HCT116 (cell line): ENCODE measurements at regions not wholly inside any gene's neighbourhood (a gene's known extent, or its start where the extent isn't known, plus 50 kb on each side); places are given as distances from the start of the nearest gene placed in this dataset.

Experiments used
- ATAC-seq: fragments of 200-7000 bp; cut with Tn5 transposase; 2 replicates; pipeline ENCODE4 v1.9.1; 2020; ENCODE audit warnings: mild to moderate bottlenecking, moderate library complexity
- BruUV-seq: library from RNA; stranded (reverse); fragments of 400-500 nt; replicated peaks from 2 replicates; lab custom pipeline; 2021; lab: Mats Ljungman, UMichigan
- CTCF ChIA-PET: fragments of 300-600 bp; sonication (Branson Sonifier 250); formaldehyde crosslinking; loops from one replicate; lab custom pipeline; 2021; ENCODE audit warnings: antibody characterized with exemption; lab: Charles Lee
- POLR2A ChIA-PET: fragments of 300-600, 350-600 bp; sonication (Branson Sonifier 250); formaldehyde crosslinking; loops from one replicate; lab custom pipeline; 2021; ENCODE audit warnings: antibody characterized with exemption; lab: Charles Lee
- RAD21 ChIA-PET, 2 experiments: fragments of 300-600 bp; sonication (Branson Sonifier 250); formaldehyde crosslinking; loops; one replicate each; lab custom pipeline; 2023; ENCODE audit warnings: low total read pairs in 2 of 2; ENCODE audit not compliant: uncharacterized antibody in 2 of 2, unreplicated experiment in 2 of 2, low non-redundant PET in 1 of 2; lab: Charles Lee
- DNase-seq: peaks from one replicate; pipeline ENCODE4 v3.0.0-alpha.2; 2010; ENCODE audit warnings: low read depth, low spot score
- H2AFZ ChIP-seq: fragments of 200-600 bp; shearing (Covaris generic), sonication (generic); 2 replicates; pipeline ENCODE4 v1.6.1; 2017; ENCODE audit warnings: low read depth, mixed run types, mixed read lengths, antibody characterized with exemption, low read length; ENCODE audit not compliant: poor library complexity, severe bottlenecking
- H3K27ac ChIP-seq: 2 replicates; pipeline ENCODE4 v1.5.1; 2012; ENCODE audit warnings: low read depth, low read length
- H3K27me3 ChIP-seq: fragments of 200-600 bp; sonication (generic); 2 replicates; pipeline ENCODE4 v1.6.1; 2016; ENCODE audit warnings: mixed run types, low read length, mixed read lengths; ENCODE audit not compliant: insufficient read depth
- H3K36me3 ChIP-seq, 2 experiments: fragments of 200-500 bp in 1 of 2; fragments of 200-600 bp in 1 of 2; sonication (Bioruptor generic) in 1 of 2; sonication (generic) in 1 of 2; 2 replicates each; pipeline versions ENCODE4 v1.5.1 to v1.6.1; 2014 to 2016; ENCODE audit warnings: low read length in 2 of 2, inconsistent platforms in 1 of 2, mixed read lengths in 1 of 2, mixed run types in 1 of 2; ENCODE audit not compliant: insufficient read depth in 2 of 2, control insufficient read depth in 1 of 2
- H3K4me1 ChIP-seq, 2 experiments: fragments of 200-600 bp in 1 of 2; sonication (generic) in 1 of 2; 2 replicates each; pipeline versions ENCODE4 v1.5.1 to v1.6.1; 2012 to 2017; ENCODE audit warnings: low read length in 2 of 2, inconsistent platforms in 1 of 2, mild to moderate bottlenecking in 1 of 2, mixed read lengths in 1 of 2, mixed run types in 1 of 2, moderate library complexity in 1 of 2; ENCODE audit not compliant: insufficient read depth in 2 of 2, control insufficient read depth in 1 of 2
- H3K4me2 ChIP-seq: fragments of 200-600 bp; sonication (generic); 2 replicates; pipeline ENCODE4 v1.6.1; 2017; ENCODE audit warnings: mixed run types, low read length, mixed read lengths
- H3K4me3 ChIP-seq, 2 experiments: fragments of 200-600 bp in 1 of 2; sonication (generic) in 1 of 2; replicated peaks in 1 of 2; 2 replicates each; pipeline ENCODE4 v1.5.1; 2011 to 2016; ENCODE audit warnings: low read length in 2 of 2, control low read depth in 1 of 2, low read depth in 1 of 2, mild to moderate bottlenecking in 1 of 2, mixed read lengths in 1 of 2, mixed run types in 1 of 2
- H3K79me2 ChIP-seq: fragments of 200-600 bp; sonication (generic); 2 replicates; pipeline ENCODE4 v1.6.1; 2017; ENCODE audit warnings: mild to moderate bottlenecking, mixed run types, low read length, moderate library complexity, mixed read lengths; ENCODE audit not compliant: insufficient read depth
- H3K9ac ChIP-seq: fragments of 200-600 bp; sonication (generic); 2 replicates; pipeline ENCODE4 v1.6.1; 2016; ENCODE audit warnings: low read length, mixed read lengths
- H3K9me2 ChIP-seq: fragments of 200-600 bp; sonication (generic), shearing (Covaris generic); 2 replicates; pipeline ENCODE4 v1.6.1; 2017; ENCODE audit warnings: mixed run types, mild to moderate bottlenecking, moderate library complexity; ENCODE audit not compliant: insufficient read depth
- H3K9me3 ChIP-seq, 2 experiments: fragments of 200-500 bp in 1 of 2; fragments of 200-600 bp in 1 of 2; sonication (Bioruptor generic) in 1 of 2; sonication (generic) in 1 of 2; 2 replicates each; pipeline ENCODE4 v1.6.1; 2014 to 2017; ENCODE audit warnings: low read length in 2 of 2, mixed read lengths in 2 of 2, inconsistent platforms in 1 of 2, low read depth in 1 of 2, mild to moderate bottlenecking in 1 of 2, mixed run types in 1 of 2, moderate library complexity in 1 of 2; ENCODE audit not compliant: control insufficient read depth in 1 of 2, insufficient read depth in 1 of 2
- H4K20me1 ChIP-seq: fragments of 200-600 bp; sonication (generic), shearing (Covaris generic); 2 replicates; pipeline ENCODE4 v1.6.1; 2017; ENCODE audit warnings: mixed run types, mild to moderate bottlenecking, moderate library complexity; ENCODE audit not compliant: insufficient read depth
- EGR1 ChIP-seq: IDR thresholded peaks from 2 replicates; pipeline ENCODE4 v1.6.1; 2012; ENCODE audit warnings: low read depth
- POLR2A ChIP-seq: IDR thresholded peaks from 2 replicates; pipeline ENCODE4 v1.7.0; 2011; ENCODE audit warnings: borderline replicate concordance; ENCODE audit not compliant: insufficient read depth, insufficient read length; ENCODE audit errors: extremely low read depth
- RAD21 ChIP-seq: IDR thresholded peaks from 2 replicates; pipeline ENCODE4 v1.6.1; 2012; ENCODE audit warnings: low read depth, mild to moderate bottlenecking
- YY1 ChIP-seq: IDR thresholded peaks from 2 replicates; pipeline ENCODE4 v1.6.1; 2011; ENCODE audit warnings: low read length, low read depth, moderate library complexity, mild to moderate bottlenecking; ENCODE audit not compliant: insufficient replicate concordance; ENCODE audit errors: extremely low read depth
- ZFX ChIP-seq: fragments of 450-650 bp; IDR thresholded peaks from 2 replicates; pipeline ENCODE4 v1.6.1; 2017
- intact Hi-C: fragments of 100-400 bp; cut with micrococcal nuclease; formaldehyde crosslinking; loops from 2 replicates; pipeline ENCODE4 v1.10.0; 2022
- TF ChIP-seq, protein P1 (sequence below), 3 experiments: fragments of 200-600 bp in 1 of 3; sonication (generic) in 1 of 3; IDR thresholded peaks in 2 of 3; conservative IDR thresholded peaks in 1 of 3; 2 replicates each; pipeline ENCODE4 v1.5.1; 2012 to 2017; ENCODE audit warnings: low read depth in 2 of 3, low read length in 2 of 3, antibody characterized with exemption in 1 of 3, borderline replicate concordance in 1 of 3, control low read depth in 1 of 3, mild to moderate bottlenecking in 1 of 3, mixed read lengths in 1 of 3, mixed run types in 1 of 3, moderate library complexity in 1 of 3; ENCODE audit not compliant: insufficient read depth in 1 of 3

DNA sequence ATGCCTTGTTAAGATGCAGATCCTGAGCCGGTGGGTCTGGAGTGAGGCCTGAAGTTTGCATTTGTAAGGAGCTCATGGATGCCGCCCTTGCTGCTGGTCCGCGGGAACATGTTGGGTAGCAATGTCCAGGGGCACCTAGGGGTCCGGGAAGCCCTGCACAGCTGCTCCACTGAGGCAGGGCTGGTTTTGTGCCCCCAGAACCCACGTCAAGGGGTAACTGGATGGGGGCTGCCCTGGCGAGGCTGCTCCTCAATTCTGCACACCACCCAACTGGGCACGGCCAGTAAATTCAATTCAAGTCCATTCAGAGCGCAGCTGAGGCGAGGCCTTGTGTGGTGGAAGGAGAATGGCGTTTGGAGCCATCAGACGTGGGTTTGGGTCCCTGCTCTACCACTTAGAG lies 246.3 kb upstream of the PITRM1 start (continued):
- TF ChIP-seq POLR2A (no peak), RAD21 (no peak)

DNA sequence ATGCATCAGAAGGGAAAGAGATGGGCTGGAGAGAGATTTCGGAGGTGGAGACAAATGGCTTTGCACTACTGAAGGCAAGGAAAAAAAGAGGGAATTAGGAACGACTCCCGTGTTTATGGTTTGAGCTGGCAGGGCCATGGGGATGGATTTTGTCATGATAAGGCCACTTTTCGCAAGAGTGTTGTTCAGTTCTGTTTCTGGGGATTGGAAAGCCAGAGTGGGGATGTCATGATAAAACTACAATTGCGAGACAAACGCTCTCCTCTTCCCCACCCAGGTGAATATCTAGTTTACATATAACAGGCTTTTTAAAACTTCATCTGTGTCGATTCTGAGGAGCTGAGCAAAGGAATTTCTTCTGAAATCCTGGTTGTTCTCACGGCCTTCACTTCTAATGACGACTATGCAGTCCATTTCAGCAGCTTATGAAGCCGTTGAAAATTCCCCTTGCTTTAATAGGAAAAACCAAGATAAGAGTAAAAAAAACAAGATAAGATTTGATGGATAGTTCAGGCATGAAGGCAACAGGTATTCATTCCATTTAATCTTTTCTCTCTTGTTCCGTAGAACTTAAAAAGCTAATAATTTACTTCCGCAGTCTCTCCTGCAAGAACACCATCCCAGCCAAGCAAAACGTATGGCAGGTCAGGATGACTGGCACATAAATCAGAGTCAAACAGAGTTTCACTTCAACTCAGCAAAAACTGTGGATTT lies 245.6 kb upstream of the PITRM1 start:
- Histone ChIP-seq H3K9me2 (no peaks in the 10 kb centered on the region), H3K4me1 (peaks cover 0 to under 1% of the 10 kb centered on the region in 2 experiments; a peak in 1 of 4 replicates), H3K79me2 (no peaks in the 10 kb centered on the region), H4K20me1 (no peaks in the 10 kb centered on the region), H3K36me3 (no peaks in the 10 kb centered on the region), H3K4me3 (no peak overlapping the region), H3K4me2 (no peak overlapping the region), H3K27ac (no peak overlapping the region), H3K27me3 (no peaks in the 10 kb centered on the region), H2AFZ (no peak overlapping the region), H3K9ac (no peak overlapping the region), H3K9me3 (no peaks in the 10 kb centered on the region)
- no TSS peak for BruUV-seq
- RAD21 ChIA-PET, result no interaction called here
- no peak for DNase-seq
- CTCF ChIA-PET, result no interaction called here
- intact Hi-C loops, result no loop called here
- ATAC-seq, result no peak
- TF ChIP-seq, protein P1, sequence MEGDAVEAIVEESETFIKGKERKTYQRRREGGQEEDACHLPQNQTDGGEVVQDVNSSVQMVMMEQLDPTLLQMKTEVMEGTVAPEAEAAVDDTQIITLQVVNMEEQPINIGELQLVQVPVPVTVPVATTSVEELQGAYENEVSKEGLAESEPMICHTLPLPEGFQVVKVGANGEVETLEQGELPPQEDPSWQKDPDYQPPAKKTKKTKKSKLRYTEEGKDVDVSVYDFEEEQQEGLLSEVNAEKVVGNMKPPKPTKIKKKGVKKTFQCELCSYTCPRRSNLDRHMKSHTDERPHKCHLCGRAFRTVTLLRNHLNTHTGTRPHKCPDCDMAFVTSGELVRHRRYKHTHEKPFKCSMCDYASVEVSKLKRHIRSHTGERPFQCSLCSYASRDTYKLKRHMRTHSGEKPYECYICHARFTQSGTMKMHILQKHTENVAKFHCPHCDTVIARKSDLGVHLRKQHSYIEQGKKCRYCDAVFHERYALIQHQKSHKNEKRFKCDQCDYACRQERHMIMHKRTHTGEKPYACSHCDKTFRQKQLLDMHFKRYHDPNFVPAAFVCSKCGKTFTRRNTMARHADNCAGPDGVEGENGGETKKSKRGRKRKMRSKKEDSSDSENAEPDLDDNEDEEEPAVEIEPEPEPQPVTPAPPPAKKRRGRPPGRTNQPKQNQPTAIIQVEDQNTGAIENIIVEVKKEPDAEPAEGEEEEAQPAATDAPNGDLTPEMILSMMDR (IDR thresholded peaks at IDR 0.05 in 2 of 3, conservative IDR thresholded peaks at IDR 0.05 in 1 of 3; ENCODE audit: borderline replicate concordance in 1 of 3, insufficient read depth in 1 of 3, low read depth in 2 of 3, low read length in 2 of 3), result no peak
- TF ChIP-seq EGR1, result no peak
- no peak for TF ChIP-seq YY1
- no peak for TF ChIP-seq ZFX
- POLR2A ChIA-PET, result no interaction called here
